GM12878 (cell line): ENCODE measurements at regions not wholly inside any gene's neighbourhood (a gene's known extent, or its start where the extent isn't known, plus 50 kb on each side); places are given as distances from the start of the nearest gene placed in this dataset.

Experiments
- ATAC-seq: fragments of 200-7000 bp; cut with Tn5 transposase; 3 replicates; pipeline ENCODE4 v1.9.1; 2020; ENCODE audit warnings: mild to moderate bottlenecking, moderate library complexity
- BruUV-seq: library from RNA; stranded (reverse); fragments of 400-500 nt; replicated peaks from 2 replicates; lab custom pipeline; 2021; lab: Mats Ljungman, UMichigan
- CTCF ChIA-PET: fragments of 300-600 bp; sonication (Branson Sonifier 250); formaldehyde crosslinking; extraction: SDS; loops from one replicate; lab custom pipeline; 2021; ENCODE audit warnings: inconsistent platforms; lab: Yijun Ruan, JAX
- POLR2A ChIA-PET: fragments of 350-600 bp; formaldehyde crosslinking; extraction: SDS; loops from one replicate; lab custom pipeline; 2021; ENCODE audit warnings: inconsistent platforms; lab: Charles Lee
- RAD21 ChIA-PET: fragments of 300-600 bp; sonication (Branson Sonifier 250); formaldehyde crosslinking; loops from one replicate; lab custom pipeline; 2023; ENCODE audit warnings: antibody characterized with exemption; ENCODE audit not compliant: unreplicated experiment; lab: Charles Lee
- SMC1A ChIA-PET: fragments of 300-600 bp; sonication (Branson Sonifier 250); formaldehyde crosslinking; loops from one replicate; lab custom pipeline; 2023; ENCODE audit not compliant: unreplicated experiment, uncharacterized antibody; lab: Charles Lee
- DNase-seq: peaks from one replicate; pipeline ENCODE4 v3.0.0-alpha.2; 2011; ENCODE audit warnings: low read depth, low spot score
- FAIRE-seq: peaks from 3 replicates; lab custom pipeline; 2011; peaks lifted over from hg19 to GRCh38; lab: Jason Lieb, UNC
- H2AFZ ChIP-seq: 2 replicates; pipeline ENCODE4 v1.6.0; 2011; ENCODE audit warnings: low read depth, low read length, control low read depth; ENCODE audit not compliant: control insufficient read depth
- H3K27ac ChIP-seq: 2 replicates; pipeline ENCODE4 v1.5.1; 2011; ENCODE audit warnings: control low read depth; ENCODE audit not compliant: control insufficient read depth, insufficient read depth
- H3K27me3 ChIP-seq, 2 experiments: replicated peaks in 1 of 2; 2 replicates each; pipeline versions ENCODE4 v1.6.0 to v1.6.1; 2011; ENCODE audit warnings: low read length in 1 of 2; ENCODE audit not compliant: control insufficient read depth in 2 of 2, insufficient read depth in 2 of 2
- H3K36me3 ChIP-seq, 2 experiments: 2 replicates each; pipeline ENCODE4 v1.5.1; 2011; ENCODE audit warnings: low read length in 1 of 2; ENCODE audit not compliant: control insufficient read depth in 2 of 2, insufficient read depth in 2 of 2
- H3K4me1 ChIP-seq: 2 replicates; pipeline ENCODE4 v1.6.1; 2011; ENCODE audit warnings: mild to moderate bottlenecking, low read length, moderate library complexity, mixed read lengths; ENCODE audit not compliant: control insufficient read depth, insufficient read depth
- H3K4me2 ChIP-seq: 2 replicates; pipeline ENCODE4 v1.6.0; 2011; ENCODE audit warnings: control low read depth; ENCODE audit not compliant: control insufficient read depth, insufficient read depth
- H3K4me3 ChIP-seq: fragments of 200-600 bp; sonication (generic); 2 replicates; pipeline ENCODE4 v1.5.1; 2016
- H3K79me2 ChIP-seq: 2 replicates; pipeline ENCODE4 v1.6.0; 2011; ENCODE audit warnings: low read length; ENCODE audit not compliant: control insufficient read depth, insufficient read depth
- H3K9ac ChIP-seq: 2 replicates; pipeline ENCODE4 v1.8.0; 2011; ENCODE audit warnings: low read length, control low read depth, mixed read lengths; ENCODE audit not compliant: control insufficient read depth, insufficient read depth
- H3K9me3 ChIP-seq: replicated peaks from 3 replicates; pipeline ENCODE4 v1.5.1; 2011; ENCODE audit warnings: mild to moderate bottlenecking, low read length; ENCODE audit not compliant: control insufficient read depth, insufficient read depth
- H4K20me1 ChIP-seq: 2 replicates; pipeline ENCODE4 v1.6.0; 2011; ENCODE audit not compliant: control insufficient read depth, insufficient read depth
- BCL11A ChIP-seq: IDR thresholded peaks from 2 replicates; pipeline ENCODE4 v1.6.1; 2011; ENCODE audit warnings: low read depth, low read length
- CBFB ChIP-seq: IDR thresholded peaks from 2 replicates; pipeline ENCODE4 v1.6.1; 2016; ENCODE audit warnings: antibody characterized with exemption, low read depth
- CBX3 ChIP-seq: fragments of 200-600 bp; sonication (generic); IDR thresholded peaks from 2 replicates; pipeline ENCODE4 v1.6.1; 2016; ENCODE audit warnings: low read depth, borderline replicate concordance
- CBX5 ChIP-seq: sonication (generic); IDR thresholded peaks from 2 replicates; pipeline ENCODE4 v1.6.1; 2016; ENCODE audit warnings: low read depth, moderate library complexity, mild to moderate bottlenecking, inconsistent platforms
- HCFC1 ChIP-seq: fragments of 150-350 bp; IDR thresholded peaks from 2 replicates; pipeline ENCODE4 v1.6.1; 2014; ENCODE audit warnings: low read length
- HDGF ChIP-seq: fragments of 450-650 bp; IDR thresholded peaks from 2 replicates; pipeline ENCODE4 v1.6.1; 2016; ENCODE audit warnings: antibody characterized with exemption
- HSF1 ChIP-seq: fragments of 150-350 bp; IDR thresholded peaks from 2 replicates; pipeline ENCODE4 v1.6.1; 2014; ENCODE audit warnings: mild to moderate bottlenecking, low read depth, low read length
- IRF3 ChIP-seq: fragments of 450-650 bp; IDR thresholded peaks from 2 replicates; pipeline ENCODE4 v1.6.1; 2014; ENCODE audit warnings: mild to moderate bottlenecking
- IRF5 ChIP-seq: fragments of 450-650 bp; IDR thresholded peaks from 2 replicates; pipeline ENCODE4 v1.6.1; 2017; ENCODE audit warnings: borderline replicate concordance
- JUNB ChIP-seq: IDR thresholded peaks from 2 replicates; pipeline ENCODE4 v1.6.1; 2016; ENCODE audit warnings: antibody characterized with exemption, mild to moderate bottlenecking
- MXI1 ChIP-seq: fragments of 150-350 bp; IDR thresholded peaks from 2 replicates; pipeline ENCODE4 v1.6.1; 2011; ENCODE audit warnings: low read depth, mild to moderate bottlenecking, inconsistent platforms, low read length, improper control_type of control experiment
- PBX3 ChIP-seq: IDR thresholded peaks from 2 replicates; pipeline ENCODE4 v1.6.1; 2011; ENCODE audit warnings: mild to moderate bottlenecking, low read depth, low read length, moderate library complexity; ENCODE audit not compliant: insufficient replicate concordance
- POLR2A ChIP-seq: IDR thresholded peaks from 2 replicates; pipeline ENCODE4 v1.6.1; 2011; ENCODE audit warnings: low read depth, mild to moderate bottlenecking, low read length
- SIN3A ChIP-seq: IDR thresholded peaks from 2 replicates; pipeline ENCODE4 v1.6.1; 2012; ENCODE audit warnings: low read depth, low read length, improper control_type of control experiment
- WGBS: methylation state at CpG from one replicate; pipeline ENCODE4 v1.1.6; 2016; ENCODE audit warnings: low lambda C conversion rate; ENCODE audit not compliant: insufficient replicate concordance, insufficient coverage; ENCODE audit errors: missing lambda C conversion rate; 5-methylcytosine and 5-hydroxymethylcytosine counted together
- in situ Hi-C: fragments of 300-500 bp; cut with MboI; formaldehyde crosslinking; loops from 9 replicates; pipeline ENCODE4 v1.14.3; 2018; ENCODE audit warnings: mixed read lengths
- intact Hi-C: fragments of 100-400 bp; cut with micrococcal nuclease; formaldehyde crosslinking; loops from one replicate; pipeline ENCODE4 v1.14.2; 2022; ENCODE audit not compliant: unreplicated experiment

GRCh38 chr5:106106384-106106783 is 1564.4 kb downstream of the EFNA5 start:
- 23% methylated on average over 2 of the region's 2 CpGs for WGBS
- no peak overlapping the region for H2AFZ ChIP-seq
- CTCF ChIA-PET: interaction anchor here (0.9 kb wide), 1 partner anchor 19 kb away, joined by 4 read pairs; no protein-coding TSS in a partner anchor
- POLR2A ChIA-PET: no interaction called here
- no peaks in the 10 kb centered on the region for H4K20me1 ChIP-seq
- no peak overlapping the region for H3K4me3 ChIP-seq
- ATAC-seq (no peak), DNase-seq (no peak), FAIRE-seq (no peak)
- RAD21 ChIA-PET: no interaction called here
- H3K9ac ChIP-seq: no peak overlapping the region
- no peaks in the 10 kb centered on the region for H3K4me1 ChIP-seq
- H3K36me3 ChIP-seq: no peaks in the 10 kb centered on the region
- no TSS peak for BruUV-seq
- SMC1A ChIA-PET: no interaction called here
- no peak overlapping the region for H3K4me2 ChIP-seq
- H3K27ac ChIP-seq: no peak overlapping the region
- no peaks in the 10 kb centered on the region for H3K9me3 ChIP-seq
- H3K27me3 ChIP-seq: no peaks in the 10 kb centered on the region
- no peak for TF ChIP-seq HDGF
- intact Hi-C loops: no loop called here
- H3K79me2 ChIP-seq: no peaks in the 10 kb centered on the region
- in situ Hi-C loops: no loop called here

- Histone ChIP-seq H3K9me3 (no peaks in the 10 kb centered on the region), H3K27ac (no peak overlapping the region), H3K27me3 (no peaks in the 10 kb centered on the region), H4K20me1 (no peaks in the 10 kb centered on the region), H2AFZ (no peak overlapping the region), H3K36me3 (no peaks in the 10 kb centered on the region), H3K79me2 (no peaks in the 10 kb centered on the region), H3K4me1 (no peaks in the 10 kb centered on the region), H3K4me2 (no peak overlapping the region), H3K4me3 (no peak overlapping the region), H3K9ac (no peak overlapping the region)
- ChIA-PET POLR2A (no interaction called here), SMC1A (no interaction called here), RAD21 (no interaction called here), CTCF (no interaction called here)
- DNase-seq: no peak
- FAIRE-seq: no peak
- WGBS: 44% methylated on average over 1 of the region's 1 CpG
- no TSS peak for BruUV-seq
- no peak for ATAC-seq
- in situ Hi-C loops (no loop called here), intact Hi-C loops (no loop called here)
- no peak for TF ChIP-seq SIN3A
- TF ChIP-seq IRF5: no peak
- no peak for TF ChIP-seq HCFC1
- no peak for TF ChIP-seq PBX3
- TF ChIP-seq CBFB: no peak
- no peak for TF ChIP-seq CBX5
- no peak for TF ChIP-seq POLR2A
- TF ChIP-seq IRF3: no peak
- TF ChIP-seq JUNB: no peak
- no peak for TF ChIP-seq HSF1
- TF ChIP-seq CBX3: no peak
- TF ChIP-seq BCL11A: no peak
- no peak for TF ChIP-seq MXI1
Measured at GRCh38 chr5:106097340-106097739, 1573.4 kb downstream of the EFNA5 start.
